Activated CD8-positive, alpha-beta memory T cell treated with anti-CD3 and anti-CD28 coated beads for 1 hour (primary cell): ENCODE measurements at regions not wholly inside any gene's neighbourhood (a gene's known extent, or its start where the extent isn't known, plus 50 kb on each side); places are given as distances from the start of the nearest gene placed in this dataset.

Experiments used
- DNase-seq, 2 donors: peaks; one replicate each; pipeline ENCODE4 v3.0.0-alpha.2; 2020; ENCODE audit warnings: low read depth in 1 of 2; ENCODE audit errors: extremely low read depth in 1 of 2

GRCh38 chr3:116848248-116848829 is 138.8 kb downstream of the TUSC7 start:
- DNase-seq, result no peak

DNA sequence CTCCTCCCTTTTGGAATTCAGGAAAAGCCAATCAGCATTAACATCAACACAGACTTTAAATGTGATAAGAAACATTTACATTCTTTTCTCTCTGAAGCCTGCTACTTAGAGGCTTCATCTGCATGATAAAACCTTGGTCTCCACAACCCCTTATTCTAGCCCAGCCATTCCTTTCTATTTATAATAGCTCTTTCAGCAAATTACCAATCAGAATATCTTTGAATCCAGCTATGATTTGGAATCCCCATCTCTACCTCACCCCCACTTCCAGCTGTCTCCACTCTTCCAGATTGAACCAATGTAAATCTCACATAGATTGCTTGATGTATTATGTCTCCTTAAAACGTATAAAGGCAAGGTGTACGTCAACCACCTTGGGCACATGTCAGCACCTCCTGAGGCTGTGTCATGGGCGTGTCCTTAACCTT is 139.7 kb downstream of the TUSC7 start:
- no peak for DNase-seq

GRCh38 chr3:116852803-116853202 is 143.2 kb downstream of the TUSC7 start:
- DNase-seq, result no peak

- no peak for DNase-seq
These were observed 153.7 kb downstream of the TUSC7 start for GRCh38 chr3:116863270-116863770.

DNA sequence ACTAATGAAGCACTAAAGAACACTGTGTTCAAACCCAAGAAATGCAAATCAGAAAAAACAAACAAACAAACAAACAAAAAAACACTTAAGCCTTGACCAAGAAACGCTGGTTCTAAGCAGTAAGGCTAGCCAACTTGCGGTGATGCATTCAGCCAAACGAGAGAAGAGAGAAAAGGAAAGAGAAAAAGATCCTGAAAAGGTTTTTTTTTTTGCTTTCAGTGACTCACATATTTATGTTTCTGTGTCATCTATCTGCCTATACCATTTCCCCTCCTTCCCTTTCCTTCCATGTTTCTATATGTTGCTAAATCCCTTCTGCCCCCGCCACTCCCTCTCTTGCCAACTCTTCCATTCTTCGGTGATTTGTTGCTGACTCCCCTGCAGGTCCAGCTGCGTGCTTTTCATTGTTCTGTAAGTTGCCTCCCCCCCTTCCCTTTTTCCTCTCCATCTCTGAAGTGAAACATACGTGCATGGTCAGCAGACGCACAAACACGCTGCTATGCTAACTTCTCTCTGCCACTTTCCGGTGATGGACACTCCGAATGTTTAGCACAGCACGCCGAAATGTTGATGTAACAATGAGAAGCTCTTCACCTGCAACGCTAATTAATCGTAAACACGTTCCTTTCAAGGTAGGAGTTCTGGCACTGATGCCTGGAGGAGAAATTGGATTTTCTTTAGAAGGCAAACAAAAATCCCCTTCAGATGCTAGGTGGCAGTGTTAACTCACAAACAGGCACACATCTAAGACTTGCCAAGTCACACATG is 154.4 kb downstream of the TUSC7 start:
- DNase-seq, result no peak

GRCh38 chr3:116864590-116864927 is 155.0 kb downstream of the TUSC7 start:
- DNase-seq, result no peak

- no peak for DNase-seq
These were observed 160.8 kb downstream of the TUSC7 start for GRCh38 chr3:116870379-116870778.

DNA sequence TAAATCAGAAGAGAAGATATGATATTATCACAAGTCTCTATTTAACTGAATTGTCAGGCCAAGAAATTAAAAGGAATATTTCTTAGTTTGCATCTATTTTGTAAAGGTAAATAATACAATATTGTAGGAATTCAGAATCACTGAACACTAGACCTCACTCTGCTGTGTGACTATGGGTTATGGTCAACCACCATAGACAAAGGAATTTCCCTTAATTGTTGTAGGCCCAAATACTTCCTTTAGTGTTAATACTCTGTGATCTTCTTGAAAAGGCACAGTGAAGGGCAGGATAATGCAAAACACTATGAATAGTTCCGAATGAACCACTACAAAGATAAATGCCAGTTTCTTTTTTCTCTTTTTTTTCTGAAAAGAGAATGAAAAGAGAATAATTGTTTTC is 162.3 kb downstream of the TUSC7 start:
- no peak for DNase-seq

DNA sequence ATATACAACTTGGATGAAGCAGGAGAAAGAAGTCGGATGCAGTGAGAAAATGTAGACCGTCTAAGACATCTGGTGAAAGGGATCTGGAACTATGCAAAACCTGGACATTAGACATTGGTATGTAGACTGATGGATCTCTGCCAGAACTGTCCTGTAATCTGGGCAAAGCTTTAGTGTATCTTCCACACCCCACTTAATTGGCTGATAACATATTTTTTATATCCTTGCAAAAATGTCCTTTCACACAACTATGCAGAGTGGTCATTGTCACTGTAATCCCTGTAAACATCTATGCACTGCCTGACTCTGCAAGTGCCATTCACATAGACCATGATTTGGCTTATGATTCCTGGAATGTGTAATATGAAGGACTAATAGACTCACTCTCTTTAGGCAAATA is 163.1 kb downstream of the TUSC7 start:
- no peak for DNase-seq

DNA sequence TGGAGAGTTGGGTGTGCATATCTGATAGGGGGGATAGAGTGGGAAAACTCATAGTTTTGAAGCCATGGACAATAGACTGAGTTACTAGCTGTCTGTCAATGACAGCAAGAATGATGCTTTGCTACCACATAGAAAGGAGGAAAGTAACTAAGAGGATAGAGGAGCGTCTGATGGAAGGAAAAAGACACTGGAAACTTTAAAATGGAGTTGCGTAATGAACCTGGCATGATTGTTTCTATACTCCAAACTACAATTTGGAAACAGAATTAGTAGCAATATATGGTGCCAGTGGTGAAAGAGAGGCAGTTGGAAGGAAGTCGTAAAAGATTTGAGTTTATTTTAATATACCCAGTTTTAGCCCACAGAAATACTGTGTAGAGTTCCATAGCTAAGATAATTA is 163.6 kb downstream of the TUSC7 start:
- no peak for DNase-seq

DNA sequence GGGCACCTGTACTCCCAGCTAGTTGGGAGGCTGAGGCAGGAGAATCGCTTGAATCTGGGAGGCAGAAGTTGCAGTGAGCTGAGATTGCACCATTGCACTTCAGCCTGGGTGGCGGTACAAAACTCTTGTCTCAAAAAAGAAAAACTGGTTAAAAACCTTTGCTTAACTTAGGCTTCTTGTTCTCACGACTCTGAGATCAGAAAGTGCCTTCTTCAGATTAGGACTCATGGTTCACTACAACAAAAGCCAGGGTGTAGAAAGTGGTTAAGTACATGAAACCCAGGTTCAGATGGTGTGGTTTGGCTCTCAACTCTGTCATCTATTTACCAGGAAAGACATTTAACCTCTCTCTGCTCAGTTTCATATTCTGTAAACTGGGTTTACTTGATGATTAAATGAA is 168.4 kb downstream of the TUSC7 start:
- no peak for DNase-seq

DNA sequence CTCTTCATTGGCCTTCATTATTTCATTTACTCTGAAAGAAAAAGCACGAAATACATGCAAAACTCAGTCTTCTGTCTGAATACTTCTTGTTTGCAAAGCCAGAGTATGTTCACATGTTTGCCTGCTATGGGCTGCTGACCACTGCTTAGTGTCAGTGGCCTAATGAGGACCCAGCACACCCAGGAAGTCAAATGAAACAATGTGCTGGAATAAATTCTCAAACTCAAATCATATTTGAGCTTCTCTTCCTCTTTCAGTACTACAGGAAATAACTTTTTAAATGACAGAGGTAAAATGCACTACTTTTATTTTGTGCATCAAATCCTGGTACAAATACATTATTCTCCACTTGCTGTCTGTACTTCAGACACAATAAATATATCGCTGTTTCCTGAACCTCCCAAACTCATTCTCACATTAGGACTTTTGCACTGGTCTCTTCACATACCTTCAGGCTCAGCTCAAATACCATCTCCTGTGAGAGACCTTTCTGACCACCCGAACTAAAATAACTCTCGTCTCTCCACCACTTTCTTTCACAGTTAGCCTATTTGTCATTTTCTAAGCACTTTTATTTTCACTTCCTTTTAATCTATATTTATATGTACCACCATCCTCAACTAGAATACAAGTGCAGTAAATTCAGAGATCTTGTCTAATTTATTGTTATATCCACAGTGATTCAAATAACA is 176.8 kb downstream of the TUSC7 start:
- DNase-seq, result no peak

DNA sequence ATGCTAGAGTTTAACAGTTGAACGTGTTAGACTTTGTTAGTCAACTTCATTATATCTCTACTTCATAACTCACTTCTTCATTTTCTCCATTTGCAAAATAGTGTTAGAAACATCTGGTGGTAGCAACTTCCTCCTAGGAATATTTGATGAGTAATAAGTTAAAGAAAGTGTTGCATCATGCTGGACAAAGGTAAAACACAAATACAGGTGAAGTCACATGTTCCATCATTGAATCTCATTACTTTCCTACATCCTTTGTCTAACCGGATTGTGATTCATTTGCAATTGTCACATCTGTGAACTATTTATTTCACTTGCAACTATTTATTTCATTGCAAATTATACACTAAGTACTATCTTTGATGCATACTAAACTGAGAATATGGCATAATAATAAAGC is 186.5 kb downstream of the TUSC7 start:
- no peak for DNase-seq

- no peak for DNase-seq
These were observed 187.8 kb downstream of the TUSC7 start for GRCh38 chr3:116897382-116897781.

GRCh38 chr3:116899253-116899652 is 189.7 kb downstream of the TUSC7 start:
- DNase-seq, result no peak

DNA sequence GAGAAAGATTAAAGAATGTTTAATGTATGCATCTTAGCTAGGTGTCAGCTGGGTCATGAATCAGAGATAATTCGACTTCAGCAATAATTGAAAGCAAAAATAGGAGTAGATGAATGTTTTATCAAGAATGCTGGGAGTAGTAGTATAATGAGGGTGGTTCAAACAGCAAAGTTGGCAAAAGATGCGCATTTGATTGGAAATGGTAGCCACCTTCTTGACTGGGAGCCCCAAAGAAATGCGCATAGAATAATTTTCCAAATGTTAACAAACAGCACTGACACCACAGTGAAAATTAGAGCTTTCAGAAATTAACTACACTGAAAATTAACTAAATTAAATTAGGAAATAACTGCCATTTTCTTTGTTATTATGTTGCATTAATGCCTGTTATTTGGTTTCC is 195.8 kb downstream of the TUSC7 start:
- DNase-seq, result no peak

DNA sequence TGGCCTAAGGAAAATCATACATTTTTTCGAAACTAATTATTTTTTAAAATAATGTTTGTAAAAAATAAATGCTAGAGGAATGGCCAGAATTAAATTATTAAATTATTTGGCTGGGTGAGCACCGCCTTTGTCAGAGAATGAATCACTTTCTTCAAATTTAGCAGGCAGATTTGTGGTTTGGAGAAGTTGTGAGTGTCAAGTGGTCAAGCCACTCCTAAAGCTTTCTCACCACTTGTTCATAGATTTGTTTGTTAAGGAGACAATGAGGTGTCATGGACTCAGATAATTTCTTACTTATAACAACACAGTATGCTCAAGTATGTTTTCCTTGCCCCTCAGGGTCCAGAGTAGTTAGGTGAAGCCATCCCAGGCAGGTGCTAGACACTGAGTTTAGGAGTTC is 196.2 kb downstream of the TUSC7 start:
- DNase-seq, result no peak

DNA sequence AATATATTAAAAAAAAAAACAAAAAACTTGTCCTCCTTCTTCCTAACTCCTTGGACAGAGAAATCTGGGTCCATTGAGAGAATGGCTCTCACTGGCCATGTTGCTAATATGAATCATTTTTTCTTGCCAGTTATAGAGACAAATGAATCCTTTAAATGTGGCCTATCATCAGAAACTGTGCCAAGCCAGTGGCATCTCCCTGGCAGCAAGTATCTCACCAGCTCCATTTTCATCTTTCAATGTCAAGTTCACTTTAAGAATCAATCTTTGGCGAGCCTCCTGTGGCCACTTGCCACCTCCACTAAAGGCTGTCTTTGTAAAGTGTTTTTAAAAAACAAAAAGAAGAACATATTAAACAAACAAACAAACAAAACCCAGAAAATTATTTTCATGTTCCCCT is 202.5 kb downstream of the TUSC7 start:
- no peak for DNase-seq

- DNase-seq, result no peak
These were observed 204.4 kb downstream of the TUSC7 start for GRCh38 chr3:116914004-116914403.

- no peak for DNase-seq
These were observed 207.3 kb downstream of the TUSC7 start for GRCh38 chr3:116916836-116917235.

GRCh38 chr3:116920826-116921610 is 211.4 kb downstream of the TUSC7 start:
- no peak for DNase-seq
